Neural cell (in vitro differentiated cells): ENCODE measurements at regions not wholly inside any gene's neighbourhood (a gene's known extent, or its start where the extent isn't known, plus 50 kb on each side); places are given as distances from the start of the nearest gene placed in this dataset.

Experiments
- H2AFZ ChIP-seq: fragments of 200-600, 300-800 bp; sonication (generic), shearing (Covaris generic); 2 replicates; pipeline ENCODE4 v1.6.0; 2014; ENCODE audit warnings: low read depth, mild to moderate bottlenecking, antibody characterized with exemption, low read length, moderate library complexity
- H3F3A ChIP-seq: fragments of 200-600 bp; shearing (Covaris generic); 2 replicates; pipeline ENCODE4 v1.6.1; 2016; ENCODE audit warnings: mild to moderate bottlenecking, moderate library complexity, mixed read lengths, antibody characterized with exemption, low read length; ENCODE audit not compliant: insufficient read depth, poor library complexity, severe bottlenecking
- H3K27ac ChIP-seq: fragments of 200-600, 300-800 bp; sonication (generic), shearing (Covaris generic); 2 replicates; pipeline ENCODE4 v1.5.1; 2014; ENCODE audit warnings: mild to moderate bottlenecking, low read length, moderate library complexity
- H3K27me3 ChIP-seq: fragments of 300-800, 200-600 bp; sonication (generic), shearing (Covaris generic); 2 replicates; pipeline ENCODE4 v1.6.0; 2014; ENCODE audit warnings: mild to moderate bottlenecking, low read depth, low read length, moderate library complexity; ENCODE audit not compliant: insufficient read depth
- H3K36me3 ChIP-seq: fragments of 300-800, 200-600 bp; sonication (generic), shearing (Covaris generic); 2 replicates; pipeline ENCODE4 v1.5.1; 2014; ENCODE audit warnings: mild to moderate bottlenecking, antibody characterized with exemption, low read length, moderate library complexity; ENCODE audit not compliant: insufficient read depth
- H3K4me2 ChIP-seq: fragments of 300-800, 200-600 bp; sonication (generic), shearing (Covaris generic); 2 replicates; pipeline ENCODE4 v1.6.0; 2014; ENCODE audit warnings: mild to moderate bottlenecking, low read length
- H3K4me3 ChIP-seq: fragments of 300-800, 200-600 bp; sonication (generic), shearing (Covaris generic); 2 replicates; pipeline ENCODE4 v1.5.1; 2014; ENCODE audit warnings: mild to moderate bottlenecking, low read length, moderate library complexity
- H3K79me2 ChIP-seq: fragments of 200-600 bp; shearing (Covaris generic); replicated peaks from 2 replicates; pipeline ENCODE4 v1.6.0; 2014; ENCODE audit warnings: mild to moderate bottlenecking, low read length, moderate library complexity; ENCODE audit not compliant: insufficient read depth
- H3K9ac ChIP-seq: fragments of 300-800, 200-600 bp; sonication (generic), shearing (Covaris generic); 2 replicates; pipeline ENCODE4 v1.6.1; 2016; ENCODE audit warnings: mild to moderate bottlenecking, low read length, mixed read lengths
- H3K9me2 ChIP-seq: fragments of 200-600 bp; shearing (Covaris generic); 2 replicates; pipeline ENCODE4 v1.6.1; 2016; ENCODE audit warnings: mild to moderate bottlenecking, low read length, mixed read lengths; ENCODE audit not compliant: insufficient read depth
- H3K9me3 ChIP-seq: fragments of 200-600, 300-800 bp; sonication (generic), shearing (Covaris generic); 2 replicates; pipeline ENCODE4 v1.6.1; 2016; ENCODE audit warnings: mild to moderate bottlenecking, mixed run types, low read length, moderate library complexity, mixed read lengths
- H4K20me1 ChIP-seq: fragments of 200-600 bp; shearing (Covaris generic); 2 replicates; pipeline ENCODE4 v1.6.1; 2016; ENCODE audit warnings: mild to moderate bottlenecking, mixed run types; ENCODE audit not compliant: insufficient read depth
- EP300 ChIP-seq: fragments of 450-650 bp; conservative IDR thresholded peaks from 2 replicates; pipeline ENCODE4 v1.6.1; 2014; ENCODE audit warnings: antibody characterized with exemption, mild to moderate bottlenecking, moderate library complexity; ENCODE audit not compliant: poor library complexity, severe bottlenecking
- EZH2 ChIP-seq: fragments of 200-600, 300-800 bp; shearing (Covaris generic), sonication (generic); IDR thresholded peaks from 2 replicates; pipeline ENCODE4 v1.6.1; 2014; ENCODE audit warnings: antibody characterized with exemption, low read length, borderline replicate concordance, mild to moderate bottlenecking; ENCODE audit not compliant: insufficient read depth, poor library complexity, severe bottlenecking
- MXI1 ChIP-seq: fragments of 450-650 bp; conservative IDR thresholded peaks from 2 replicates; pipeline ENCODE4 v1.6.1; 2014; ENCODE audit warnings: antibody characterized with exemption, mild to moderate bottlenecking; ENCODE audit not compliant: poor library complexity, severe bottlenecking
- POLR2AphosphoS5 ChIP-seq: IDR thresholded peaks from 2 replicates; pipeline ENCODE4 v1.6.1; 2012
- RAD21 ChIP-seq: fragments of 450-650 bp; conservative IDR thresholded peaks from 2 replicates; pipeline ENCODE4 v1.6.1; 2014; ENCODE audit warnings: antibody characterized with exemption, mild to moderate bottlenecking, moderate library complexity
- SMC3 ChIP-seq: fragments of 450-650 bp; conservative IDR thresholded peaks from 2 replicates; pipeline ENCODE4 v1.6.1; 2014; ENCODE audit warnings: antibody characterized with exemption, mild to moderate bottlenecking, moderate library complexity; ENCODE audit not compliant: poor library complexity
- TAF1 ChIP-seq: IDR thresholded peaks from 2 replicates; pipeline ENCODE4 v1.6.1; 2012; ENCODE audit warnings: low read depth
- TF ChIP-seq, protein P1 (sequence below): fragments of 450-650 bp; IDR thresholded peaks from 2 replicates; pipeline ENCODE4 v1.5.1; 2014; ENCODE audit warnings: antibody characterized with exemption, mild to moderate bottlenecking, moderate library complexity; ENCODE audit not compliant: poor library complexity, severe bottlenecking
- TF ChIP-seq, protein P2 (sequence below): IDR thresholded peaks from 2 replicates; pipeline ENCODE4 v1.6.1; 2012; ENCODE audit warnings: borderline replicate concordance

- H2AFZ ChIP-seq, result no peak overlapping the region
- no peak overlapping the region for H3K27ac ChIP-seq
- H3K27me3 ChIP-seq, result no peaks in the 10 kb centered on the region
- no peaks in the 10 kb centered on the region for H3K36me3 ChIP-seq
- no peak overlapping the region for H3K9ac ChIP-seq
- H3K4me3 ChIP-seq, result no peak overlapping the region
- H3K9me3 ChIP-seq, result no peaks in the 10 kb centered on the region
- H3F3A ChIP-seq, result peaks cover 3% of the 10 kb centered on the region
- H3K9me2 ChIP-seq, result no peaks in the 10 kb centered on the region
- no peaks in the 10 kb centered on the region for H4K20me1 ChIP-seq
- H3K79me2 ChIP-seq, result no peaks in the 10 kb centered on the region
- no peak overlapping the region for H3K4me2 ChIP-seq
- TF ChIP-seq EP300 (no peak), MXI1 (no peak), EZH2 (no peak), RAD21 (no peak), POLR2AphosphoS5 (no peak), TAF1 (no peak)
- TF ChIP-seq, protein P1, sequence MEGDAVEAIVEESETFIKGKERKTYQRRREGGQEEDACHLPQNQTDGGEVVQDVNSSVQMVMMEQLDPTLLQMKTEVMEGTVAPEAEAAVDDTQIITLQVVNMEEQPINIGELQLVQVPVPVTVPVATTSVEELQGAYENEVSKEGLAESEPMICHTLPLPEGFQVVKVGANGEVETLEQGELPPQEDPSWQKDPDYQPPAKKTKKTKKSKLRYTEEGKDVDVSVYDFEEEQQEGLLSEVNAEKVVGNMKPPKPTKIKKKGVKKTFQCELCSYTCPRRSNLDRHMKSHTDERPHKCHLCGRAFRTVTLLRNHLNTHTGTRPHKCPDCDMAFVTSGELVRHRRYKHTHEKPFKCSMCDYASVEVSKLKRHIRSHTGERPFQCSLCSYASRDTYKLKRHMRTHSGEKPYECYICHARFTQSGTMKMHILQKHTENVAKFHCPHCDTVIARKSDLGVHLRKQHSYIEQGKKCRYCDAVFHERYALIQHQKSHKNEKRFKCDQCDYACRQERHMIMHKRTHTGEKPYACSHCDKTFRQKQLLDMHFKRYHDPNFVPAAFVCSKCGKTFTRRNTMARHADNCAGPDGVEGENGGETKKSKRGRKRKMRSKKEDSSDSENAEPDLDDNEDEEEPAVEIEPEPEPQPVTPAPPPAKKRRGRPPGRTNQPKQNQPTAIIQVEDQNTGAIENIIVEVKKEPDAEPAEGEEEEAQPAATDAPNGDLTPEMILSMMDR, result no peak
Measured at GRCh38 chr17:33697557-33697956, 404.5 kb upstream of the ASIC2 start.

DNA sequence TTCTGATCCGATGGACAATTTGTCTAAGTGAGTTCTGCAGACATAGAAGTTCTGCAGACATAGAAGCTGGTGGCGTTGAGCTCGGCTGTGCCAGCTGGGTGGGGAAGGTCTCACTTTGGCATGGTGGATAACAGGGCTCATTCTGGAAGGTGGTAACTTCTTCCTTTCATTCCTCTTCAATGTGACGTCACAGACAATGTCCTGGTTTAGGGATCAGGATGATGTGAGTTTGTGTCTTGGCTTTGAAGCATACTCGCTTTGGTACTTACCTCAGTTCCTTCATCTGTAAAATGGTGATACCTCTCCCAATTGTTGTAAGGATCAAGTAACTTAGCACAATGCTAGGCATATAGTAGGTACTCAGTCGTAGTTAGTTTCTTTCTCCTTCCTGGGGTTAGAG lies 408.8 kb upstream of the ASIC2 start:
- Histone ChIP-seq H3K9me2 (no peaks in the 10 kb centered on the region), H3K27me3 (no peaks in the 10 kb centered on the region), H4K20me1 (no peaks in the 10 kb centered on the region), H3K9me3 (no peaks in the 10 kb centered on the region), H3K4me3 (no peak overlapping the region), H3K79me2 (no peaks in the 10 kb centered on the region), H3K27ac (no peak overlapping the region), H3K9ac (no peak overlapping the region), H3K4me2 (no peak overlapping the region), H3F3A (no peaks in the 10 kb centered on the region), H2AFZ (no peak overlapping the region), H3K36me3 (no peaks in the 10 kb centered on the region)
- TF ChIP-seq SMC3 (no peak), POLR2AphosphoS5 (no peak), MXI1 (no peak), EP300 (no peak), EZH2 (no peak), RAD21 (no peak), TAF1 (no peak)
- TF ChIP-seq, protein P1, result no peak
- TF ChIP-seq, protein P2, sequence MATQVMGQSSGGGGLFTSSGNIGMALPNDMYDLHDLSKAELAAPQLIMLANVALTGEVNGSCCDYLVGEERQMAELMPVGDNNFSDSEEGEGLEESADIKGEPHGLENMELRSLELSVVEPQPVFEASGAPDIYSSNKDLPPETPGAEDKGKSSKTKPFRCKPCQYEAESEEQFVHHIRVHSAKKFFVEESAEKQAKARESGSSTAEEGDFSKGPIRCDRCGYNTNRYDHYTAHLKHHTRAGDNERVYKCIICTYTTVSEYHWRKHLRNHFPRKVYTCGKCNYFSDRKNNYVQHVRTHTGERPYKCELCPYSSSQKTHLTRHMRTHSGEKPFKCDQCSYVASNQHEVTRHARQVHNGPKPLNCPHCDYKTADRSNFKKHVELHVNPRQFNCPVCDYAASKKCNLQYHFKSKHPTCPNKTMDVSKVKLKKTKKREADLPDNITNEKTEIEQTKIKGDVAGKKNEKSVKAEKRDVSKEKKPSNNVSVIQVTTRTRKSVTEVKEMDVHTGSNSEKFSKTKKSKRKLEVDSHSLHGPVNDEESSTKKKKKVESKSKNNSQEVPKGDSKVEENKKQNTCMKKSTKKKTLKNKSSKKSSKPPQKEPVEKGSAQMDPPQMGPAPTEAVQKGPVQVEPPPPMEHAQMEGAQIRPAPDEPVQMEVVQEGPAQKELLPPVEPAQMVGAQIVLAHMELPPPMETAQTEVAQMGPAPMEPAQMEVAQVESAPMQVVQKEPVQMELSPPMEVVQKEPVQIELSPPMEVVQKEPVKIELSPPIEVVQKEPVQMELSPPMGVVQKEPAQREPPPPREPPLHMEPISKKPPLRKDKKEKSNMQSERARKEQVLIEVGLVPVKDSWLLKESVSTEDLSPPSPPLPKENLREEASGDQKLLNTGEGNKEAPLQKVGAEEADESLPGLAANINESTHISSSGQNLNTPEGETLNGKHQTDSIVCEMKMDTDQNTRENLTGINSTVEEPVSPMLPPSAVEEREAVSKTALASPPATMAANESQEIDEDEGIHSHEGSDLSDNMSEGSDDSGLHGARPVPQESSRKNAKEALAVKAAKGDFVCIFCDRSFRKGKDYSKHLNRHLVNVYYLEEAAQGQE, result no peak
